Ammon's horn (tissue), 1 donor: ENCODE measurements at regions not wholly inside any gene's neighbourhood (a gene's known extent, or its start where the extent isn't known, plus 50 kb on each side); places are given as distances from the start of the nearest gene placed in this dataset.
"Not testable (repeated sequence)": the region's sequence is repeated elsewhere in the genome, so short reads cannot be mapped to it uniquely, and the experiment has no call there.

Experiments used
- DNase-seq: peaks from one replicate; pipeline ENCODE4 v3.0.0-alpha.2; 2016; ENCODE audit warnings: low spot score

GRCh38 chrX:111581086-111581485 lies 69.6 kb downstream of the SERTM2 start:
- DNase-seq, result no peak

- no peak for DNase-seq
These were observed 73.9 kb downstream of the SERTM2 start for GRCh38 chrX:111585337-111585736.

GRCh38 chrX:111594348-111594877 lies 83.0 kb downstream of the SERTM2 start:
- not testable (repeated sequence) for DNase-seq

- DNase-seq, result no peak
These were observed 83.0 kb upstream of the ALG13 start for GRCh38 chrX:111597967-111598366.

GRCh38 chrX:111608724-111609123 lies 72.2 kb upstream of the ALG13 start:
- DNase-seq, result no peak

- no peak for DNase-seq
These were observed 71.8 kb upstream of the ALG13 start for GRCh38 chrX:111609206-111609605.

- no peak for DNase-seq
These were observed 65.7 kb upstream of the ALG13 start for GRCh38 chrX:111615227-111615626.

- DNase-seq, result no peak
These were observed 64.2 kb upstream of the ALG13 start for GRCh38 chrX:111616786-111617185.

GRCh38 chrX:111620084-111620483 lies 60.9 kb upstream of the ALG13 start:
- DNase-seq, result peak; percentile 4

GRCh38 chrX:111624169-111624568 lies 56.8 kb upstream of the ALG13 start:
- peak; percentile 1 for DNase-seq

- DNase-seq, result not testable (repeated sequence)
These were observed 53.7 kb upstream of the ALG13 start for GRCh38 chrX:111627256-111627655.
